ENCODE measurements at regions not wholly inside any gene's neighbourhood (a gene's known extent, or its start where the extent isn't known, plus 50 kb on each side); places are given as distances from the start of the nearest gene placed in this dataset.
A peak's percentile ranks its signal among the peaks of the same experiment; 100 is the strongest.

DNA sequence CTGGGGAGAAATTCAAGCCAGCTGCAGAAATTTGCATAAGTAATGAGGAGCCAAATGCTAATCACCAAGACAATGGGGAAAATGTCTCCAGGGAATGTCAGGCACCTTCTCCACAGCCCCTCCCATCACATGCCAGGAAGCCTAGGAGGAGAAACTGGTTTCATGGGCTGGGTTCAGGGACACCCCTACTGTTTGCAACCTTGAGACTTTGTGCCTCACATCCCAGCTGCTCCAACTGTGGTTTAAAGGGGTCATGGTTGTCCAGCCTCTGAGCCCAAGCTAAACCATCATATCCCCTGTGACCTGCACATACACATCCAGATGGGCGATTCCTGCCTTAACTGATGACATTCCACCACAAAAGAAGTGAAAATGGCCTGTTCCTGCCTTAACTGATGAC lies 258.4 kb upstream of the GULP1 start (continued):
- peak; percentile 58 for TF ChIP-seq CHD7 (IDR thresholded peaks at IDR 0.05; ENCODE audit: insufficient replicate concordance, low read length)
- peak; percentile 78 for TF ChIP-seq POLR2AphosphoS5 (IDR thresholded peaks at IDR 0.05; ENCODE audit: low read depth, low read length)
- TF ChIP-seq EP300 (IDR thresholded peaks at IDR 0.05; ENCODE audit: borderline replicate concordance in 1 of 2, low read depth in 2 of 2, low read length in 2 of 2), result 0 out of 3 replicates have a peak, but pooled peaks of 1 of the 2 experiments have one; percentile 42
- TF ChIP-seq RBBP5 (IDR thresholded peaks at IDR 0.05; ENCODE audit: borderline replicate concordance, low read depth, low read length), result 0 out of 2 replicates have a peak, but pooled peaks have one; percentile 62
- peak; percentile 47; the same call in 1 of the 2 replicates for TF ChIP-seq SP1 (IDR thresholded peaks at IDR 0.05; ENCODE audit: low read depth, low read length)
- TF ChIP-seq SIN3A (conservative IDR thresholded peaks at IDR 0.05 in 1 of 2, IDR thresholded peaks at IDR 0.05 in 1 of 2; ENCODE audit: low read depth in 1 of 2, low read length in 2 of 2), result peak in 1 of 2 experiments; percentile 13; a peak in 1 of 4 replicates

All from H1 (cell line).